Endothelial cell of umbilical vein (primary cell): ENCODE measurements at regions not wholly inside any gene's neighbourhood (a gene's known extent, or its start where the extent isn't known, plus 50 kb on each side); places are given as distances from the start of the nearest gene placed in this dataset.

ENCODE experiments used
- BruUV-seq: library from RNA; stranded (reverse); fragments of 400-500 nt; replicated peaks from 2 replicates; lab custom pipeline; 2021; lab: Mats Ljungman, UMichigan
- CTCF ChIA-PET: fragments of 300-600, 350-600 bp; sonication (Branson Sonifier 250); formaldehyde crosslinking; loops from one replicate; lab custom pipeline; 2021; ENCODE audit warnings: antibody characterized with exemption, inconsistent platforms; lab: Charles Lee
- POLR2A ChIA-PET: fragments of 300-600, 350-600 bp; sonication (Branson Sonifier 250); formaldehyde crosslinking; loops from one replicate; lab custom pipeline; 2021; ENCODE audit warnings: antibody characterized with exemption, inconsistent platforms; lab: Charles Lee
- DNase-seq: peaks from one replicate; pipeline ENCODE4 v3.0.0-alpha.2; 2011; ENCODE audit warnings: low read depth, low spot score
- FAIRE-seq: peaks from 2 replicates; lab custom pipeline; 2011; peaks lifted over from hg19 to GRCh38; lab: Jason Lieb, UNC
- H2AFZ ChIP-seq: 2 replicates; pipeline ENCODE4 v1.6.0; 2012; ENCODE audit warnings: low read depth, low read length, control low read depth, inconsistent platforms
- H3K27ac ChIP-seq: 2 replicates; pipeline ENCODE4 v1.5.1; 2011; ENCODE audit warnings: low read depth, mild to moderate bottlenecking, control low read depth, low read length, moderate library complexity; ENCODE audit not compliant: insufficient read depth
- H3K27me3 ChIP-seq, 2 experiments: 2 replicates each; pipeline versions ENCODE4 v1.6.0 to v1.6.1; 2011; ENCODE audit warnings: low read length in 2 of 2, mixed read lengths in 1 of 2; ENCODE audit not compliant: control insufficient read depth in 2 of 2, insufficient read depth in 2 of 2
- H3K36me3 ChIP-seq, 2 experiments: 2 replicates in 1 of 2; 3 replicates in 1 of 2; pipeline ENCODE4 v1.5.1; 2011; ENCODE audit warnings: low read length in 2 of 2, mild to moderate bottlenecking in 1 of 2, moderate library complexity in 1 of 2; ENCODE audit not compliant: control insufficient read depth in 2 of 2, insufficient read depth in 2 of 2; ENCODE audit errors: extremely low read depth in 1 of 2
- H3K4me1 ChIP-seq: 3 replicates; pipeline ENCODE4 v1.5.1; 2011; ENCODE audit warnings: mild to moderate bottlenecking, low read length; ENCODE audit not compliant: control insufficient read depth, insufficient read depth; ENCODE audit errors: extremely low read depth
- H3K4me2 ChIP-seq: 2 replicates; pipeline ENCODE4 v1.6.1; 2011; ENCODE audit warnings: low read length, control low read depth, mixed read lengths; ENCODE audit not compliant: insufficient read depth
- H3K4me3 ChIP-seq, 3 experiments: fragments of 200-600 bp in 1 of 3; sonication (generic), shearing (Covaris generic) in 1 of 3; replicated peaks in 1 of 3; 2 replicates each; pipeline ENCODE4 v1.5.1; 2011 to 2016; ENCODE audit warnings: control low read depth in 3 of 3, low read length in 3 of 3, mild to moderate bottlenecking in 2 of 3, inconsistent platforms in 1 of 3, low read depth in 1 of 3, moderate library complexity in 1 of 3; ENCODE audit not compliant: insufficient read depth in 1 of 3
- H3K79me2 ChIP-seq: 2 replicates; pipeline ENCODE4 v1.6.0; 2012; ENCODE audit warnings: low read length, inconsistent platforms; ENCODE audit not compliant: control insufficient read depth, insufficient read depth
- H3K9ac ChIP-seq: replicated peaks from 2 replicates; pipeline ENCODE3; 2011; ENCODE audit warnings: low read length, control low read depth; ENCODE audit not compliant: insufficient read depth; ENCODE audit errors: extremely low read depth
- H3K9me1 ChIP-seq: replicated peaks from 3 replicates; pipeline ENCODE4 v1.6.0; 2011; ENCODE audit warnings: mild to moderate bottlenecking, low read length; ENCODE audit not compliant: control insufficient read depth, insufficient read depth; ENCODE audit errors: extremely low read depth
- H3K9me3 ChIP-seq: replicated peaks from 2 replicates; pipeline ENCODE4 v1.5.1; 2012; ENCODE audit warnings: low read length, inconsistent platforms; ENCODE audit not compliant: control insufficient read depth, insufficient read depth
- H4K20me1 ChIP-seq: replicated peaks from 2 replicates; pipeline ENCODE3; 2011; ENCODE audit warnings: mild to moderate bottlenecking, low read length; ENCODE audit not compliant: control insufficient read depth, insufficient read depth; ENCODE audit errors: extremely low read depth
- FOS ChIP-seq: IDR thresholded peaks from 2 replicates; pipeline ENCODE4 v1.6.1; 2011; ENCODE audit warnings: mild to moderate bottlenecking, low read length, moderate library complexity, borderline replicate concordance; ENCODE audit not compliant: insufficient read depth
- GATA2 ChIP-seq: IDR thresholded peaks from 2 replicates; pipeline ENCODE4 v1.7.0; 2011; ENCODE audit warnings: low read depth, mild to moderate bottlenecking, moderate library complexity, mixed read lengths, low read length; ENCODE audit not compliant: insufficient read length, insufficient read depth
- JUN ChIP-seq: IDR thresholded peaks from 2 replicates; pipeline ENCODE4 v1.6.1; 2011; ENCODE audit warnings: borderline replicate concordance, low read depth; ENCODE audit not compliant: insufficient read length, insufficient read depth
- MYC ChIP-seq: IDR thresholded peaks from one replicate; pipeline ENCODE4 v1.6.1; 2011; ENCODE audit warnings: mild to moderate bottlenecking, low read depth, low read length
- POLR2AphosphoS5 ChIP-seq: IDR thresholded peaks from 2 replicates; pipeline ENCODE4 v1.6.1; 2012; ENCODE audit warnings: low read depth, mild to moderate bottlenecking, control low read depth, low read length, moderate library complexity; ENCODE audit not compliant: insufficient read depth
- dilution Hi-C: fragments of 300-500 bp; cut with MboI; formaldehyde crosslinking; loops from one replicate; pipeline ENCODE4 v1.15.0; 2019; ENCODE audit warnings: low sequenced_read_pairs; ENCODE audit not compliant: extremely low pct_ligation_motif_present
- intact Hi-C: fragments of 100-400 bp; cut with micrococcal nuclease; formaldehyde crosslinking; loops from one replicate; pipeline ENCODE4 v1.10.0; 2022
- TF ChIP-seq, protein P1 (sequence below): IDR thresholded peaks from 2 replicates; pipeline ENCODE4 v1.6.1; 2011; ENCODE audit not compliant: insufficient read depth, insufficient read length
- TF ChIP-seq, protein P2 (sequence below), 2 donors: IDR thresholded peaks; 1 replicate in 1 of 2; 2 replicates in 1 of 2; pipeline ENCODE4 v1.5.1; 2011; ENCODE audit warnings: low read length in 2 of 2, mild to moderate bottlenecking in 2 of 2, moderate library complexity in 2 of 2, control low read depth in 1 of 2, inconsistent platforms in 1 of 2, low read depth in 1 of 2; ENCODE audit not compliant: insufficient read depth in 1 of 2; ENCODE audit errors: extremely low read depth in 1 of 2

DNA sequence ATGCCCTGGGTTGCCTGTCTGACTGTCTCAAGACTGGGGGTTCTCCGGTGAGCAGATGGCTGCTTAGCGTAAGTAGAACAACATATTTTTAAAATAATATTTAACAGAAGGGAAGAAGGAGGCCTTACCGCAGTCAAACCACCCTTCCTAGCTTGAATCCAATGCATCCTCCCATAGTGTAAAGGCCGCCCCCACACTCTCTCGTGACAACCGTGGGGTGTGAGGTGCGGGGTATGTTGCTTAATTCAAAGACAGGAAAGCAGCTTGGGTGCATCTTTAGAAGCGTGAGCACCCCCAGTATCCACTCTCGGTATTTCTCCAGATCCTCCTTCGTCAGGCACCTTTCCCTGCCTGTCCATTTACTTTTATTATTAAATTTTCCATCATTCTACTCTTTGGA is 501.2 kb upstream of the CDH4 start:
- no peak for TF ChIP-seq MYC
- TF ChIP-seq, protein P1, sequence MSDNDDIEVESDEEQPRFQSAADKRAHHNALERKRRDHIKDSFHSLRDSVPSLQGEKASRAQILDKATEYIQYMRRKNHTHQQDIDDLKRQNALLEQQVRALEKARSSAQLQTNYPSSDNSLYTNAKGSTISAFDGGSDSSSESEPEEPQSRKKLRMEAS, result no peak
- TF ChIP-seq, protein P2, sequence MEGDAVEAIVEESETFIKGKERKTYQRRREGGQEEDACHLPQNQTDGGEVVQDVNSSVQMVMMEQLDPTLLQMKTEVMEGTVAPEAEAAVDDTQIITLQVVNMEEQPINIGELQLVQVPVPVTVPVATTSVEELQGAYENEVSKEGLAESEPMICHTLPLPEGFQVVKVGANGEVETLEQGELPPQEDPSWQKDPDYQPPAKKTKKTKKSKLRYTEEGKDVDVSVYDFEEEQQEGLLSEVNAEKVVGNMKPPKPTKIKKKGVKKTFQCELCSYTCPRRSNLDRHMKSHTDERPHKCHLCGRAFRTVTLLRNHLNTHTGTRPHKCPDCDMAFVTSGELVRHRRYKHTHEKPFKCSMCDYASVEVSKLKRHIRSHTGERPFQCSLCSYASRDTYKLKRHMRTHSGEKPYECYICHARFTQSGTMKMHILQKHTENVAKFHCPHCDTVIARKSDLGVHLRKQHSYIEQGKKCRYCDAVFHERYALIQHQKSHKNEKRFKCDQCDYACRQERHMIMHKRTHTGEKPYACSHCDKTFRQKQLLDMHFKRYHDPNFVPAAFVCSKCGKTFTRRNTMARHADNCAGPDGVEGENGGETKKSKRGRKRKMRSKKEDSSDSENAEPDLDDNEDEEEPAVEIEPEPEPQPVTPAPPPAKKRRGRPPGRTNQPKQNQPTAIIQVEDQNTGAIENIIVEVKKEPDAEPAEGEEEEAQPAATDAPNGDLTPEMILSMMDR (IDR thresholded peaks at IDR 0.05; ENCODE audit: extremely low read depth in 1 of 2, insufficient read depth in 1 of 2, low read depth in 1 of 2, low read length in 2 of 2), result no peak
- no peak for TF ChIP-seq GATA2
- no peak for TF ChIP-seq POLR2AphosphoS5
- TF ChIP-seq FOS, result no peak
- no peak for TF ChIP-seq JUN
- DNase-seq (no peak), FAIRE-seq (no peak)
- Histone ChIP-seq H2AFZ (no peak overlapping the region), H3K27me3 (no peaks in the 10 kb centered on the region), H3K9me3 (peaks cover 9% of the 10 kb centered on the region), H3K9me1 (no peaks in the 10 kb centered on the region), H3K79me2 (no peaks in the 10 kb centered on the region), H3K4me2 (no peak overlapping the region), H3K4me1 (no peaks in the 10 kb centered on the region), H3K27ac (no peak overlapping the region), H3K4me3 (no peak overlapping the region), H4K20me1 (no peaks in the 10 kb centered on the region), H3K9ac (no peak overlapping the region), H3K36me3 (no peaks in the 10 kb centered on the region)
- dilution Hi-C loops (no loop called here), intact Hi-C loops (no loop called here)
- CTCF ChIA-PET, result no interaction called here
- no TSS peak for BruUV-seq
- POLR2A ChIA-PET, result no interaction called here
